Common myeloid progenitor, CD34-positive (primary cell): ENCODE measurements at regions not wholly inside any gene's neighbourhood (a gene's known extent, or its start where the extent isn't known, plus 50 kb on each side); places are given as distances from the start of the nearest gene placed in this dataset.
A peak's percentile ranks its signal among the peaks of the same experiment; 100 is the strongest.
"Not testable (repeated sequence)": the region's sequence is repeated elsewhere in the genome, so short reads cannot be mapped to it uniquely, and the experiment has no call there.

Source experiments
- CTCF ChIA-PET: fragments of 350-600 bp; sonication (Branson Sonifier 250); formaldehyde crosslinking; loops from one replicate; lab custom pipeline; 2021; ENCODE audit warnings: antibody characterized with exemption; lab: Charles Lee
- POLR2A ChIA-PET: fragments of 350-600 bp; sonication (Branson Sonifier 250); formaldehyde crosslinking; loops from one replicate; lab custom pipeline; 2021; ENCODE audit warnings: antibody characterized with exemption; lab: Charles Lee
- DNase-seq, 3 donors: peaks; one replicate each; pipeline versions ENCODE4 v3.0.0 to v3.0.0-alpha.2; 2013
- H3K27ac ChIP-seq, 2 experiments: 1 replicate in 1 of 2; 2 replicates in 1 of 2; pipeline ENCODE4 v1.7.0; 2013; ENCODE audit warnings: inconsistent platforms in 2 of 2, low read length in 2 of 2, mild to moderate bottlenecking in 2 of 2, low read depth in 1 of 2, moderate library complexity in 1 of 2; ENCODE audit not compliant: severe bottlenecking in 2 of 2, insufficient read depth in 1 of 2, poor library complexity in 1 of 2
- H3K27me3 ChIP-seq, 5 experiments: replicated peaks in 2 of 5; 1 replicate in 3 of 5; 2 replicates in 2 of 5; pipeline versions ENCODE4 v1.6.1 to v1.7.0; 2013; ENCODE audit warnings: low read length in 4 of 5, mild to moderate bottlenecking in 2 of 5, moderate library complexity in 2 of 5, inconsistent platforms in 1 of 5; ENCODE audit not compliant: insufficient read depth in 5 of 5, control insufficient read depth in 4 of 5
- H3K36me3 ChIP-seq, 4 experiments: 1 replicate in 2 of 4; 2 replicates in 2 of 4; pipeline versions ENCODE4 v1.6.1 to v1.7.0; 2013; ENCODE audit warnings: low read length in 3 of 4, control low read depth in 1 of 4, mild to moderate bottlenecking in 1 of 4; ENCODE audit not compliant: control insufficient read depth in 4 of 4, insufficient read depth in 4 of 4
- H3K4me1 ChIP-seq, 4 experiments: 1 replicate in 3 of 4; 2 replicates in 1 of 4; pipeline versions ENCODE4 v1.6.1 to v1.7.1; 2013; ENCODE audit warnings: low read length in 3 of 4, mild to moderate bottlenecking in 3 of 4, control low read depth in 1 of 4, inconsistent platforms in 1 of 4, moderate library complexity in 1 of 4; ENCODE audit not compliant: control insufficient read depth in 4 of 4, insufficient read depth in 4 of 4; ENCODE audit errors: control extremely low read depth in 1 of 4
- H3K4me3 ChIP-seq, 7 experiments: 1 replicate in 4 of 7; 2 replicates in 3 of 7; pipeline versions ENCODE4 v1.5.1 to v1.7.0; 2013; ENCODE audit warnings: mild to moderate bottlenecking in 7 of 7, low read length in 6 of 7, moderate library complexity in 6 of 7, inconsistent platforms in 2 of 7, low read depth in 2 of 7, control low read depth in 1 of 7; ENCODE audit not compliant: insufficient read depth in 4 of 7, control insufficient read depth in 1 of 7; ENCODE audit errors: extremely low read depth in 1 of 7
- H3K9me3 ChIP-seq, 5 experiments: 1 replicate in 4 of 5; 2 replicates in 1 of 5; pipeline versions ENCODE4 v1.6.1 to v1.7.1; 2013; ENCODE audit warnings: low read length in 4 of 5, mild to moderate bottlenecking in 2 of 5, inconsistent platforms in 1 of 5, low read depth in 1 of 5, moderate library complexity in 1 of 5; ENCODE audit not compliant: control insufficient read depth in 4 of 5, insufficient read depth in 2 of 5; ENCODE audit errors: control extremely low read depth in 1 of 5
- WGBS: methylation state at CpG from one replicate; pipeline ENCODE4 v1.1.5; 2013; ENCODE audit not compliant: insufficient coverage; 5-methylcytosine and 5-hydroxymethylcytosine counted together

DNA sequence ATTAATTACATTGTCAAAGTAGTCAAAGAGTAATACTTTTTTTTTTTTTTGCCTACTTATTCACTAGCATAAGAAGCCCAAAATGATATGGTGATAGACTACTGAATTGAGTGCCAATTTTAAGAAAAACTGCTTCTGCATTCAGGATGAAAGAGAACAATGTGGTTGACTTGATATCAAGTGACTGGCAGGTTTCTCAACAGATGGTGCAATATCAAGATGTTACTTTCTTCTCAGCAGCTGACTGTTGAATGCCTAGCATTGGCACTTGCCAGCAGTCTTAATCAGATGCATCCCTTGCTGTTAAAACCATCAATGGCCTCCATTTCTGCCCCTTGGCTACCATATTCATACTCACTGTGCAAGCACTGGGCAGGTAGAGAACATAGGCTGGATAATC, 863.2 kb downstream of the GBE1 start:
- H3K27ac ChIP-seq, result no peak overlapping the region
- H3K36me3 ChIP-seq, result no peaks in the 10 kb centered on the region
- ChIA-PET CTCF (no interaction called here), POLR2A (no interaction called here)
- no peak overlapping the region for H3K4me3 ChIP-seq
- H3K9me3 ChIP-seq, result peaks cover 0 to 3% (median 0%) of the 10 kb centered on the region in 5 experiments
- H3K4me1 ChIP-seq, result no peaks in the 10 kb centered on the region
- no peaks in the 10 kb centered on the region for H3K27me3 ChIP-seq
- peak in 2 of 3 donors; percentile 5 to 7 for DNase-seq

DNA sequence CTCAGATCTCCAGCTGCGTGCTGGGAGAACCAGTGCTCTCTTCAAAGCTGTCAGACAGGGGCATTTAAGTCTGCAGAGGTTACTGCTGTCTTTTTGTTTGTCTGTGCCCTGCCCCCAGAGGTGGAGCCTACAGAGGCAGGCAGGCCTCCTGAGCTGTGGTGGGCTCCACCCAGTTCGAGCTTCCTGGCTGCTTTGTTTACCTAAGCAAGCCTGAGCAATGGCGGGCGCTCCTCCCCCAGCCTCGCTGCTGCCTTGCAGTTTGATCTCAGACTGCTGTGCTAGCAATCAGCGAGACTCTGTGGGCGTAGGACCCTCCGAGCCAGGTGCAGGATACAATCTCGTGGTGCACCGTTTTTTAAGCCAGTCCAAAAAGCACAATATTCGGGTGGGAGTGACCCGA, 864.4 kb downstream of the GBE1 start:
- H3K27me3 ChIP-seq, H3K9me3 ChIP-seq, H3K4me1 ChIP-seq, H3K27ac ChIP-seq, H3K4me3 ChIP-seq, DNase-seq, CTCF ChIA-PET, H3K36me3 ChIP-seq, POLR2A ChIA-PET: not testable (repeated sequence)
- no CpG with 5 or more reads among the region's 12 CpGs for WGBS

DNA sequence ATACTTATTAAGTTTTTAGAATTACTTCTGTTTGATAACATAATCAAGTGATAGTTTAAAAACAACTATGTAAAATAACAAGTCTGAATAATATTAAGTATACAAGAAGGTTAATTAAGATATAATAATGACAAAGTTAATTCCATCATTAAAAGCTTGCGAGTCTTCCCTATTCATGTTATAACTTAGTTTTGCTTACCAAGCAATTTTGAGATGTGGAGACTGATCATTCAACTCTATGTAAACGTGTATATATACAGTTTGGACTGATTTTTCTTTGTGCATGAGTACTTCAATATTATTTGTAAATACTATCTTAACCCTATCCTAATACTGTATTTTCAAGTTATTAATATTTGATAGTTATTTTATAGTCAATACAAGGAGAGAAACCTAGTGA, 870.9 kb downstream of the GBE1 start:
- no CpG with 5 or more reads among the region's 2 CpGs for WGBS
- Histone ChIP-seq H3K27ac (no peak overlapping the region), H3K4me1 (no peaks in the 10 kb centered on the region), H3K36me3 (no peaks in the 10 kb centered on the region), H3K4me3 (no peak overlapping the region), H3K9me3 (no peaks in the 10 kb centered on the region), H3K27me3 (no peaks in the 10 kb centered on the region)
- DNase-seq, result no peak
- POLR2A ChIA-PET, result no interaction called here
- CTCF ChIA-PET, result no interaction called here

DNA sequence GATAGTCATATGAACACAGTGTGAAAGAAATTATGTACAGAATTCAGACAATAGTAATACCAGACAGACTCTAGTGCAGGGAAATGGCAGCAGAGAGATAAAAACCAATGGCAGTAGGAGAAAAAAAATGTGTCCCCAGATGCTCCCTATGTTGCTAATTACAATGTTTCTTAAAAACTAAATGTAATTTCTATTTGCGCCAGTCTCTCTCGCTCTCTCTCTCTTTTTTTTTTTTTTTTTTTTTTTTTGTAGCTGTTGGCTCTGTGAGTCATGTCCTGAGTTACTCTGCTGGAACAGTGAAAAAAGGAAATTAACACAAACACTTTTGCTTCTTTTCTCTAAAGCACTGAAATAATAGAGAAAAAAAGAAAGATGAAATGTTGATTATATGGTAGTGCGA, 871.9 kb downstream of the GBE1 start:
- ChIA-PET CTCF (no interaction called here), POLR2A (no interaction called here)
- no CpG with 5 or more reads among the region's 3 CpGs for WGBS
- no peak overlapping the region for H3K4me3 ChIP-seq
- no peaks in the 10 kb centered on the region for H3K9me3 ChIP-seq
- H3K27ac ChIP-seq, result no peak overlapping the region
- no peaks in the 10 kb centered on the region for H3K27me3 ChIP-seq
- H3K4me1 ChIP-seq, result no peaks in the 10 kb centered on the region
- H3K36me3 ChIP-seq, result no peaks in the 10 kb centered on the region
- DNase-seq, result no peak

DNA sequence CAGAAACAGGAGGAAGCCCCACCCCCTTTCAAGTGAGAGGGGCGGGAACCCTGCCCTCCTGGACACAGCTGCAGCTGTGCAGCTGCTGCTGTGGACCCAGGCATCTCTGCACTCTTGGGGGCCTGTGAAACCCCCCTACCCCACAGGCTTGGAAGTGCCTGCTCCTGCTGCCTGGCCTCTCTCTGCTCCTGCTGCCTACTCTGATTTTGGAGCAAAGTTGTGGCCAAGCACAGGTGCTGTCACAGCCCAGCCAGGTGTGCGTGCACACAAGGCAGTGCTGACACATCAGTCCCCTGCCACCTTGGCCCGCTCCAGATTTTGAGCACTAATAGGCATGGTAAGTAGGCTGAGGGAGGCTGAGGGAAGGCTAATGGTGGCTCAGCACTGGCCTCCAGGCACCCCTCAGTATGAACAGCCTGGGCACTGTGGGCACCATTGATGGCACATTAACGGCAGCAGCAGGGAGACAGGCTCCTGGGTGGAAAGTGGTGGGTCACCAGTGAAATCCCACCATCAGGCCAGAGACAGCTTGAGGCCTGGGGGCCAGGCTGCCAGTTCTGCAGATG, 890.9 kb downstream of the GBE1 start:
- no peaks in the 10 kb centered on the region for H3K36me3 ChIP-seq
- no peak overlapping the region for H3K27ac ChIP-seq
- H3K9me3 ChIP-seq, result peaks cover 0 to 3% (median 0%) of the 10 kb centered on the region in 5 experiments
- no peaks in the 10 kb centered on the region for H3K27me3 ChIP-seq
- no peaks in the 10 kb centered on the region for H3K4me1 ChIP-seq
- ChIA-PET POLR2A (no interaction called here), CTCF (interaction anchor here (2.0 kb wide), 1 partner anchor 9 kb away, joined by 5 read pairs; no protein-coding TSS in a partner anchor)
- DNase-seq, result no peak
- H3K4me3 ChIP-seq, result no peak overlapping the region
- 100% methylated on average over 4 of the region's 4 CpGs for WGBS

DNA sequence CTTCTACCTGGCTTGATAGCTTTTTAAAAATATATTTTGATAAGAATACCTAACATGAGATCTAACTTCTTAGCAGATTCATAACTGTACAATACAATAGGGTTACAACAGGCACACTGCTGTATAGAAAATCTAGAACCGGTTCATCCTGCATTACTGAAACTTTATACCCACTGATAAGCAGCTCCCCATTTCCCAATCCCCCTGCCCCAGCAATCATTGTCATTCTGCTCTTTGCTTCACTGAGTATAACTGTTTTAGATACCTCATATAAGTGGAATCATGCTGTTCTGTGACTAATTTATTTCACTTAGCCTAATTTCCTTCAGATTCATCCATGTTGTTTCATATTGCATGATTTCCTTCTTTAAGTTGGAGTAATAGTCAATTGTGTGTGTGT, 906.0 kb downstream of the GBE1 start:
- H3K9me3 ChIP-seq, result peaks cover 0 to 4% (median 0%) of the 10 kb centered on the region in 5 experiments
- no peaks in the 10 kb centered on the region for H3K36me3 ChIP-seq
- ChIA-PET CTCF (no interaction called here), POLR2A (no interaction called here)
- 100% methylated on average over 1 of the region's 1 CpG for WGBS
- H3K27ac ChIP-seq, result no peak overlapping the region
- DNase-seq, result no peak
- H3K27me3 ChIP-seq, result no peaks in the 10 kb centered on the region
- no peaks in the 10 kb centered on the region for H3K4me1 ChIP-seq
- no peak overlapping the region for H3K4me3 ChIP-seq

DNA sequence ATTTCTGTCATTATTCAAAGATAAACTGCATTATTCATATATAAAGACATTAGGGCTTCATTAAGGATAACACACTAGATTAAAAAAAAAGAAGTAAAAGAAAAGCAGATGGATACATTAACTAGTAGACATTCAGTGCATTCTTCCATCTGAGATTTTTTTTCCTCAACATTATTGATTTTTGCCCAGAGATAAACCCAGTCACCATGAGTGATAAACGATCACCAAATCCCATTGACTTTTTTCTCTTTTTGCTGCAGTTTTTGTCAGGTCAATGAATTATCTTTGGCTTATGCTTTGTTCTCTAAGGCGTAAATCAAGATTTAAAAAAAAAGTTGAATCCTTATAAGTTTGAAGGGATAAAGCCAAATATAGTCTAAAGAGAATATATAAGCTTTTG, 925.0 kb downstream of the GBE1 start:
- ChIA-PET CTCF (no interaction called here), POLR2A (no interaction called here)
- Histone ChIP-seq H3K27me3 (no peaks in the 10 kb centered on the region), H3K27ac (no peak overlapping the region), H3K4me1 (no peaks in the 10 kb centered on the region), H3K9me3 (peaks cover 0 to 3% (median 0%) of the 10 kb centered on the region in 5 experiments), H3K4me3 (no peak overlapping the region), H3K36me3 (no peaks in the 10 kb centered on the region)
- DNase-seq, result no peak
- WGBS, result 100% methylated on average over 1 of the region's 2 CpGs
